Stimulated activated CD4-positive, alpha-beta T cell treated with anti-CD3 and anti-CD28 coated beads, Interleukin-2, amount 100 ng/mL, for 24 hours (primary cell): ENCODE measurements at regions not wholly inside any gene's neighbourhood (a gene's known extent, or its start where the extent isn't known, plus 50 kb on each side); places are given as distances from the start of the nearest gene placed in this dataset.
"Not testable (repeated sequence)": the region's sequence is repeated elsewhere in the genome, so short reads cannot be mapped to it uniquely, and the experiment has no call there.

Experiments
- DNase-seq, 2 donors: peaks; one replicate each; pipeline ENCODE4 v3.0.0-alpha.2; 2020

GRCh38 chr2:147173189-147173581 is 671.6 kb upstream of the ACVR2A start:
- no peak for DNase-seq

DNA sequence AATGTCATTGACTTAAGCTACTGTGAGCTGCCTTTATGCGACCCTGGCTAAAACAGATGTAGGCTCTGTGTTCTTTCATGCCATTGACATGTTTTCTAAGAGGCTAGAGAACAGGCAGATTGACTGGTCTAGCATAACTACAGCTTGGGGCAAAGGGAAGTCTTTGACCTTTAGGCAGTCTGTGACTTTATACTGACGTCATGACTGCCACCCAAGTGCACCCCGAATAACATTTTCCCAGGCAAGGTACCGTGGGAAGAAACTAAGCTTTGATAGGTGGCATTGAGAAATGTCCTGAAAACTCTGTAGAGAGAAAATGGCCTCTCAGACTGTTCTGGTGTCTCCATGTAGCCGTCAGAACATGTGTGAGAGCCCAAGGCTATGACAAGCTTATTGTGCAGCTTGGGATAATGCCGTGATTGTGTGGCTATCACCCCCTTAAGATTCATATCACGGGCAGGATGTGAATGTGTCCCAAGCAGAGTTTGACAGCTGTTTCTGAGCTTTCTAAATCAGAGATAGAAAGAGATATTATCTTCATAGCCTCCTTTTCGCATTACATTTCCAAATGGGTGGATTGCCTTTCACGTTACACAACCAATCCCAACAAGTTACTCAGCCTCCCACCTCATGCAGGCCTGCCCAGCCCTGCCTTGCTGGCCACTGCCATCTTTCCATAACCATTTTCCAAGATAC is 672.2 kb upstream of the ACVR2A start:
- DNase-seq, result no peak

GRCh38 chr2:147171941-147172340 is 672.9 kb upstream of the ACVR2A start:
- no peak for DNase-seq

GRCh38 chr2:147170932-147171331 is 673.9 kb upstream of the ACVR2A start:
- no peak for DNase-seq

DNA sequence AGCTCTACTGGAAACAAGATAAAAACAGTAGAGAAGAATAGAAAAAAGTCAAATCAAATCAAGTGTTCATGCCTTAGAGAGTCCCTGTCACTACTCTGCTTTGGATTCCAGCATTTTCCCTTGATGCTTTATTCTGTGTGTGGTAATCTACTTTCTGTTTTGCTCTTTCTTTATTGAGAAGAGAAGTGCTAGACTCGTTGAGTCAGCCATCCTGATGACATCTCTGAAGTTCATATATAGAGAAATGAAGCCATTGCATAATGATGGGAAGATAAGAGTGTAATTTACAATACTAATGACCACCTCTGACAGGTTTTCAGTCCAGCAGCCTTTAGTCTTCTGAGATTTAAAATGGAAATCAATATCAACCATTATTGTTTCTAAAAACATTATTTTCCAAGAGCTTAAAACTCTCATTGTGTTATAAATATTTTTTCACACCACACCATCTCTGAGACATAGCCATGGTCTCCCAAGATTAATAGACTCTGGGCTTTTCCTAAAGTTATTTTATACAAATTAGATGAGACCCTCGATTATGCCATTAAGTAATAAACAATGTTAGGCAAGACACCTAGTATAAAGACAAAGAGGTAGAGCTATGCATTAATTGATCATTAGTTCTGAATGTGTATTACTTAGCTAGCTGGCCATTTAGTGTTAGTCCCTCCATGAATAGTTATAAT is 679.0 kb upstream of the ACVR2A start:
- no peak for DNase-seq

- DNase-seq, result no peak
Measured at GRCh38 chr2:147164563-147164962, 680.3 kb upstream of the ACVR2A start.

GRCh38 chr2:147161746-147162145 is 683.1 kb upstream of the ACVR2A start:
- no peak for DNase-seq

DNA sequence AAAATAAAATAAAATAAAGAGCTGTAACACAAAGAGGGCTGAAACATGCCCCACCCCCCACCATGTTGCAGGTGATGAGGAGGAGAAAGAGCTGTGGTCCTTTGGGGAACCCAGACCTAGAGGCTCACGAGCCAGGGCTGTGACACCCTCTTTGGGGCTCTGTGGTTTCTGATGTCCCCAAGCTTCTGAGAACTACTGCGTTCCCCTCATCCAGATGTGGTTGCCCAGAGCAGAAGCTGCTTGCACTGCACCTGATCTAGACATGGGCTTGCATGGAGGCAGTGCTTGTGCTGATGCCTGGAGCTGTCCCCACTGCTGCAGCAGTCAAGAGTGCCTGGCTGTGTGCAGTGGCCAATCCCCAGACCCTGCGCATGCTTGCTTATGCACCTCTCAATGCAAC is 687.9 kb upstream of the ACVR2A start:
- DNase-seq, result no peak

- DNase-seq, result no peak
Measured at GRCh38 chr2:147150241-147150635, 694.6 kb upstream of the ACVR2A start.

GRCh38 chr2:147149575-147150240 is 695.1 kb upstream of the ACVR2A start:
- DNase-seq, result no peak

- no peak for DNase-seq
Measured at GRCh38 chr2:147147802-147148201, 697.0 kb upstream of the ACVR2A start.

DNA sequence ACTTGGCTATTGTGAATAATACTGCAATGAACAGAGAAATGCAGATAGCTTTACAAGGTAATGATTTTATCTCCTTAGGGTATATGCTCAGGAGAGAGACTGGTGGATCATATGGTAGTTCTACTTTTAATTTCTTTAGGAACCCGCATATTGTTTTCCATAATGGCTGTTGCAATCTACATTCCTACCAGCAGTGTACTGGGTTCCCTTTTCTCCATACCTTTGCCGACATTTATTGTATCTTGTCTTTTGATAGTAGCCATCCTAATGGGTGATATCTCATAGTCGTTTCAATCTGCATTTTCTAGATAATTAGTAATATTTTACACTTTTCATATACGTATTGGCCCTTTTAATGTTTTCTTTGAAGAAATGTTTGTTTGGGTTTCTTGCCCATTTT is 702.9 kb upstream of the ACVR2A start:
- DNase-seq, result no peak

- not testable (repeated sequence) for DNase-seq
Measured at GRCh38 chr2:147139732-147140131, 705.1 kb upstream of the ACVR2A start.

- DNase-seq, result no peak
Measured at GRCh38 chr2:147137711-147138110, 707.1 kb upstream of the ACVR2A start.

- no peak for DNase-seq
Measured at GRCh38 chr2:147135376-147135775, 709.5 kb upstream of the ACVR2A start.

DNA sequence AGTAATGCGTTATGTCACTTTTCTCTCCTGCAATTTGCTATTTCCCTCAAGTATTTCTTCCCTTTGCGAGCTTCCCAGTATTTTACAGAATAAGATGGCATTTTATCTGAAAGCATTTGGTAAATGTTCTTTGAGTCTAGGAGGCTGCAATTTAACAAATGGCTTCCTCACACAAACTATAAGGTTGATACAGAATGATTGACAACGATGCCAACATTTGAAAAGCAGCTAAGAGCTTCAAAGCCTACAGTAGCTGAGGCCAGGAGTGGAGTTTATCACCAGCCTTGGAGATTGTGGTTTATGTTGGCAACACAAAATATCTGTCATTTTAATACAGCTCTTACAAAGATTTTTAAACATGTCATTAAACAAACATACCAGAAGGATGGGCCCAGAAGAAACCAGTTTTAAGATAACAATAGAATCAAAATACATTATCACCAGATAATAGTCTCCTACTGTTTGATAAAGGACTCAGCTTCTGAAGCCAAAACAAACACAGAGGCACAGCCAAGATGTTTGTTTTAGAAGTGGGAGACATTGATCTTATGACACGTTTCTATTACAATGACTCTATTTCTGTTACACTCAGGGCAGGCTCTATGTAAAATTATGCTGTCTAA is 711.4 kb upstream of the ACVR2A start:
- no peak for DNase-seq

GRCh38 chr2:147125145-147125544 is 719.7 kb upstream of the ACVR2A start:
- DNase-seq, result no peak

DNA sequence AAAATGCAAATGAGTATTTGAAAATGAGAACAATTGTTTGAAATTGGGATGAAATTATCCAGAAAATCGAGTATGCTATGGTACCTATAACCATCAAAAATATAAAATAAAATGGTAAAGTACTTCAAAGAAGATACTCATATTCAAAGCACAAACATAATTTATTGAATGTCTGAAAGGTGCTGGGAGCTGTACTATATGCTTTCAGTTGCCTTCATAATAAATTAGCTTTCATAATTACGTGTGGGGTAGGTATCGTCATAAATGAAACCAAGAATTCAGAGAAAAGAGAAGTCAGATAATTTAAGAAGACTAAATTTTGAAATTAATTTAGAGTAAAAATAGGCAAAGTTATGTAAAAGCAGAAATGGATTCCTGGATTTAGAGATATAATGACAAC is 721.9 kb upstream of the ACVR2A start:
- no peak for DNase-seq

DNA sequence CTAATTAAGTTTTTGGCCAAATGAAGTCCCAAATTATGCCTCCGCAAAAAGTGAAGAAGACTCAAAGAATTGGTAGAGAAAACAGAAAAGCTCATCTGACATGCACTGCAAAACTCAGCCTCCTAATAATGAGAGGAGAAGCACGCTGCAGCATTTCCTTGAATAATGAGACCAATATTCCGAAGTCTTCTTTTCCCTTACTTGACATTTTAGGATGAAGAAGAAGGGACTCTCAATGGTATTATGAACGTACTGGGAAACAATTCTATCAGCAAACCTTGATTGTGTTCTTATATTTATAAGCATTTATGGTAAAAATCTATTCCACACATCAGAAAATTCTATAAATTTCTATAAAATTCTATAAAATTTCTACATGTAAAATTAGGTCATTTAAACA is 733.9 kb upstream of the ACVR2A start:
- DNase-seq, result no peak

DNA sequence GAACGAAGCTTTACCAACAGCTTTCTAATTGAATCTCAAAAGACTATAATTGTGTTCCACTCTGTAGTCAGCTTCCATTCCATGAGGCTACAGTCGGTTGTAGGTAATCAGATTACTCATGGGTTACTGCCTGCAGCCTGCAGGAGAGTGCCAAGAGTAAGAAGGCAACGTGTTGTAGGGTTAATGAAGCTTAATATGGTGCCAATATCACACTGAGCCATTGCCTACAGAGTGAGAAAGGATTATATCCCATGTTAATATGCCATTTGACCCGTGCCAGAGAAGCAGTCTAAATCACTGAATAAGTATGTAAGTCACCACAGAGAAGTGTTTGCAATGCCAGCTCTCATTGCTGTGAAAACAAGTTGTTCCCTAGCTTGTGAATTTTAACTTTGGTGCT is 734.5 kb upstream of the ACVR2A start:
- no peak for DNase-seq

GRCh38 chr2:147109291-147109690 is 735.5 kb upstream of the ACVR2A start:
- no peak for DNase-seq

GRCh38 chr2:147108548-147108947 is 736.3 kb upstream of the ACVR2A start:
- no peak for DNase-seq

GRCh38 chr2:147101941-147102790 is 742.7 kb upstream of the ACVR2A start:
- DNase-seq, result no peak
